Vagina (tissue), 2 donors: ENCODE measurements at regions not wholly inside any gene's neighbourhood (a gene's known extent, or its start where the extent isn't known, plus 50 kb on each side); places are given as distances from the start of the nearest gene placed in this dataset.
"Not testable (repeated sequence)": the region's sequence is repeated elsewhere in the genome, so short reads cannot be mapped to it uniquely, and the experiment has no call there.

Experiments used
- DNase-seq, 2 donors: peaks; one replicate each; pipeline ENCODE4 v3.0.0-alpha.2; 2017; ENCODE audit errors: extremely low spot score in 2 of 2
- H3K27ac ChIP-seq: fragments of 200-600 bp; sonication (generic); one replicate; pipeline ENCODE4 v1.5.1; 2019
- H3K27me3 ChIP-seq: fragments of 200-600 bp; sonication (generic); one replicate; pipeline ENCODE4 v1.5.1; 2019
- H3K36me3 ChIP-seq, 2 donors: fragments of 200-600 bp; sonication (generic); one replicate each; pipeline ENCODE4 v1.5.1; 2017 to 2019
- H3K4me1 ChIP-seq: fragments of 200-600 bp; sonication (generic); one replicate; pipeline ENCODE4 v1.5.1; 2019
- H3K4me3 ChIP-seq, 2 donors: fragments of 200-600 bp; sonication (generic); 1 replicate in 1 of 2; 2 replicates in 1 of 2; pipeline ENCODE4 v1.5.1; 2016 to 2019
- H3K9me3 ChIP-seq: fragments of 200-600 bp; sonication (generic); one replicate; pipeline ENCODE4 v1.5.1; 2019
- CTCF ChIP-seq, 3 experiments: fragments of 450-650 bp in 2 of 3; fragments of 200-600 bp in 1 of 3; sonication (generic) in 1 of 3; IDR thresholded peaks; one replicate each; pipeline ENCODE4 v1.5.1; 2017 to 2019; ENCODE audit warnings: antibody characterized with exemption in 3 of 3, mild to moderate bottlenecking in 2 of 3, moderate library complexity in 2 of 3
- POLR2A ChIP-seq, 2 donors: fragments of 450-650 bp; IDR thresholded peaks; one replicate each; pipeline ENCODE4 v1.6.1; 2017; ENCODE audit warnings: antibody characterized with exemption in 2 of 2, mild to moderate bottlenecking in 2 of 2, moderate library complexity in 2 of 2
- POLR2AphosphoS5 ChIP-seq, 2 donors: sonication (generic); formaldehyde crosslinking; IDR thresholded peaks; one replicate each; pipeline ENCODE4 v1.9.0; 2017; ENCODE audit warnings: antibody characterized with exemption in 2 of 2, mild to moderate bottlenecking in 2 of 2, low read depth in 1 of 2; ENCODE audit not compliant: insufficient read depth in 1 of 2
- intact Hi-C: fragments of 100-400 bp; cut with DNase I; formaldehyde crosslinking; loops from one replicate; pipeline ENCODE4 v1.15.1; 2023

DNA sequence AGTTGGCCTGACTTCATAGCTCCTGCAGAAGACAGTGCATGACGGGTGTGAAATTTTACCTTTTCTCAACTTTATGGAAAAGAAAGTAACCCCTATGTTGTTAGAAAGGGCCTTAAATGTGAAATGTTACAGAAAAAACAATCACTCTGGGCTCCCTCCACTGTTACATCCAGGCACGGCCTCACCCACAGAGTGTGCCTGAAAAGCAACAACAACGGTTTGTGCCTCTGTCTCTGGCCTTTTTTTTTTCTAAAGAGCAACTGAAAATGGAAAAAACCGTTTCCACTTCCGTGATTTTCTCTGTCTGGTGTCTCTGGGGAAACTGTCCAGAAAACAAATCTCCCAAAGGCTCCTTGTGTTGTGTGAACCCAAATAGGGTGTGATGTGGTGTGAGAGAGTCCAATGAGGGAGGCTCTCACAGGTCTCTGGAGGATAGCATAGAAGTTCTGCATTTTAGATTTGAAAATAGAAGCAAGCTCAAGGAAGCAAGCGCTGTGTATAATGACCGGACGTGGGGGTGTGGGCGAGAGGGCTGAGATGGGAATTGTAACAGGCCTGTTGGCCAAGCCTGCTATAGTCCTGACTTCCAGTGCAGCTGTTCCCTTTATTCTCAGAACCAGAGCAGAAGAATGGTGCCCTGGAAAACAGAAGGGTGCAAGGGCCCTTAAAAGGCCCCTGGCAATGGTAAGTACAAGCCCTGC is 221.8 kb upstream of the TUT7 start:
- no peak for TF ChIP-seq CTCF (IDR thresholded peaks at IDR 0.05)
- no peak for TF ChIP-seq POLR2A (IDR thresholded peaks at IDR 0.05)
- TF ChIP-seq POLR2AphosphoS5 (IDR thresholded peaks at IDR 0.05; ENCODE audit: insufficient read depth in 1 of 2, low read depth in 1 of 2) = no peak
- DNase-seq = no peak
- intact Hi-C loops = no loop called here

GRCh38 chr9:86575137-86575536 is 220.9 kb upstream of the TUT7 start:
- Histone ChIP-seq H3K9me3 (no peaks in the 10 kb centered on the region), H3K27me3 (no peaks in the 10 kb centered on the region), H3K27ac (no peak overlapping the region), H3K4me3 (no peak overlapping the region), H3K4me1 (no peaks in the 10 kb centered on the region), H3K36me3 (no peaks in the 10 kb centered on the region)
- no peak for DNase-seq
- TF ChIP-seq CTCF (IDR thresholded peaks at IDR 0.05) (no peak), POLR2A (IDR thresholded peaks at IDR 0.05) (no peak), POLR2AphosphoS5 (IDR thresholded peaks at IDR 0.05; ENCODE audit: insufficient read depth in 1 of 2, low read depth in 1 of 2) (no peak)
- intact Hi-C loops = no loop called here

More for the DNA sequence above, 221.8 kb upstream of the TUT7 start:
- H3K36me3 ChIP-seq = no peaks in the 10 kb centered on the region
- H3K9me3 ChIP-seq = no peaks in the 10 kb centered on the region
- no peak overlapping the region for H3K27ac ChIP-seq
- H3K4me3 ChIP-seq = no peak overlapping the region
- no peaks in the 10 kb centered on the region for H3K27me3 ChIP-seq
- no peaks in the 10 kb centered on the region for H3K4me1 ChIP-seq

- intact Hi-C loops = no loop called here
- DNase-seq = no peak
- Histone ChIP-seq H3K27ac (no peak overlapping the region), H3K27me3 (no peaks in the 10 kb centered on the region), H3K4me3 (no peak overlapping the region), H3K4me1 (no peaks in the 10 kb centered on the region), H3K9me3 (no peaks in the 10 kb centered on the region), H3K36me3 (no peaks in the 10 kb centered on the region)
- TF ChIP-seq POLR2AphosphoS5 (IDR thresholded peaks at IDR 0.05; ENCODE audit: insufficient read depth in 1 of 2, low read depth in 1 of 2) (no peak), POLR2A (IDR thresholded peaks at IDR 0.05) (no peak), CTCF (IDR thresholded peaks at IDR 0.05) (no peak)
Observed at GRCh38 chr9:86573886-86574285, 219.7 kb upstream of the TUT7 start.

GRCh38 chr9:86572904-86573303 is 218.7 kb upstream of the TUT7 start:
- Histone ChIP-seq H3K27ac (no peak overlapping the region), H3K36me3 (no peaks in the 10 kb centered on the region), H3K4me3 (no peak overlapping the region), H3K27me3 (no peaks in the 10 kb centered on the region), H3K4me1 (no peaks in the 10 kb centered on the region), H3K9me3 (no peaks in the 10 kb centered on the region)
- TF ChIP-seq CTCF (IDR thresholded peaks at IDR 0.05) = no peak
- no peak for TF ChIP-seq POLR2AphosphoS5 (IDR thresholded peaks at IDR 0.05; ENCODE audit: insufficient read depth in 1 of 2, low read depth in 1 of 2)
- TF ChIP-seq POLR2A (IDR thresholded peaks at IDR 0.05) = no peak
- no peak for DNase-seq
- intact Hi-C loops = no loop called here

DNA sequence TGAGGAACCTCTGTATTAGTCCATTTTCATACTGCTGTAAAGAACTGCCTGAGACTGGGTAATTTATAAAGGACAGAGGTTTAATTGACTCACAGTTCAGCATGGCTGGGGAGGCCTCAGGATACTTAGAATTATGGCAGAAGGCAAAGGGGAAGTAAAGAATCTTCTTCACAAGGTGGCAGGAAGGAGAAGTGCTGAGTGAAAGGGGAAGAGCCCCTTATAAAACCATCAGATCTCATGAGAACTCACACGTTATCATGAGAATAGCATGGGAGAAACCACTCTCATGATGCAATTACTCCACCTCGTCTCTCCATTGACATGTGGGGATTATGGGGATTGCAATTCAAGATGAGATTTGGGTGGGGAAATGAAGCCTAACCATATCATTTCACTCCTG is 211.4 kb upstream of the TUT7 start:
- H3K9me3 ChIP-seq, H3K4me3 ChIP-seq, H3K36me3 ChIP-seq, H3K27ac ChIP-seq, DNase-seq, H3K27me3 ChIP-seq, intact Hi-C loops: not testable (repeated sequence)
- H3K4me1 ChIP-seq = peaks cover 14% of the 10 kb centered on the region
